HepG2 (cell line): ENCODE measurements at regions not wholly inside any gene's neighbourhood (a gene's known extent, or its start where the extent isn't known, plus 50 kb on each side); places are given as distances from the start of the nearest gene placed in this dataset.

ENCODE experiments used
- ATAC-seq: fragments of 200-7000 bp; cut with Tn5 transposase; 3 replicates; pipeline ENCODE4 v1.9.1; 2020; ENCODE audit warnings: mild to moderate bottlenecking, moderate library complexity
- BruUV-seq: library from RNA; stranded (reverse); fragments of 400-500 nt; replicated peaks from 2 replicates; lab custom pipeline; 2021; lab: Mats Ljungman, UMichigan
- CTCF ChIA-PET: fragments of 300-600 bp; formaldehyde crosslinking; extraction: SDS; loops from one replicate; lab custom pipeline; 2021; ENCODE audit warnings: low total read pairs, inconsistent platforms, low intra/inter-chr PET ratio; lab: Yijun Ruan, JAX
- POLR2A ChIA-PET: fragments of 350-600 bp; sonication (Branson Sonifier 250); formaldehyde crosslinking; loops from one replicate; lab custom pipeline; 2020; ENCODE audit warnings: antibody characterized with exemption, inconsistent platforms; lab: Yijun Ruan, JAX
- DNase-seq: peaks from one replicate; pipeline ENCODE4 v3.0.0-alpha.2; 2015; ENCODE audit warnings: low spot score
- FAIRE-seq: peaks from 3 replicates; lab custom pipeline; 2011; peaks lifted over from hg19 to GRCh38; lab: Jason Lieb, UNC
- H2AFZ ChIP-seq: one replicate; pipeline ENCODE4 v1.6.1; 2011; ENCODE audit warnings: low read length, inconsistent platforms
- H3K27ac ChIP-seq: fragments of 300-600 bp; 3 replicates; pipeline ENCODE4 v1.8.0; 2011; ENCODE audit warnings: mixed run types, mild to moderate bottlenecking, mixed read lengths, low read length, inconsistent platforms; ENCODE audit not compliant: insufficient read depth; ENCODE audit errors: extremely low read length
- H3K27me3 ChIP-seq, 2 experiments: fragments of 200-600 bp in 1 of 2; 2 replicates in 1 of 2; 3 replicates in 1 of 2; pipeline versions ENCODE4 v1.6.0 to v1.8.0; 2011; ENCODE audit warnings: low read length in 2 of 2, mild to moderate bottlenecking in 2 of 2, moderate library complexity in 2 of 2, inconsistent platforms in 1 of 2; ENCODE audit not compliant: insufficient read depth in 2 of 2, control insufficient read depth in 1 of 2
- H3K36me3 ChIP-seq, 2 experiments: fragments of 200-600 bp in 1 of 2; replicated peaks in 1 of 2; 2 replicates in 1 of 2; 3 replicates in 1 of 2; pipeline versions ENCODE4 v1.5.1 to v1.8.0; 2011; ENCODE audit warnings: low read length in 2 of 2, inconsistent platforms in 1 of 2; ENCODE audit not compliant: insufficient read depth in 2 of 2, control insufficient read depth in 1 of 2
- H3K4me1 ChIP-seq: 2 replicates; pipeline ENCODE4 v1.5.1; 2012; ENCODE audit warnings: low read length, inconsistent platforms; ENCODE audit not compliant: insufficient read depth
- H3K4me2 ChIP-seq: 2 replicates; pipeline ENCODE4 v1.6.0; 2011; ENCODE audit warnings: low read depth, low read length, inconsistent platforms
- H3K4me3 ChIP-seq, 3 experiments: fragments of 200-600 bp in 1 of 3; sonication (generic), shearing (Covaris generic) in 1 of 3; replicated peaks in 1 of 3; 2 replicates each; pipeline ENCODE4 v1.5.1; 2011 to 2016; ENCODE audit warnings: low read length in 3 of 3, inconsistent platforms in 2 of 3, low read depth in 2 of 3, mild to moderate bottlenecking in 2 of 3, control low read depth in 1 of 3, mixed read lengths in 1 of 3; ENCODE audit not compliant: insufficient read depth in 1 of 3
- H3K79me2 ChIP-seq: one replicate; pipeline ENCODE4 v1.6.1; 2011; ENCODE audit warnings: low read length, inconsistent platforms; ENCODE audit not compliant: insufficient read depth
- H3K9ac ChIP-seq: 2 replicates; pipeline ENCODE4 v1.6.0; 2011; ENCODE audit warnings: mild to moderate bottlenecking, low read depth, low read length, inconsistent platforms; ENCODE audit not compliant: insufficient read depth
- H3K9me3 ChIP-seq: 2 replicates; pipeline ENCODE4 v1.5.1; 2012; ENCODE audit warnings: mild to moderate bottlenecking, low read length
- H4K20me1 ChIP-seq: 2 replicates; pipeline ENCODE4 v1.6.0; 2011; ENCODE audit warnings: inconsistent platforms, mild to moderate bottlenecking, low read length, moderate library complexity; ENCODE audit not compliant: insufficient read depth
- GLI4 ChIP-seq: sonication (generic); formaldehyde crosslinking; IDR thresholded peaks from 2 replicates; pipeline ENCODE4 v1.5.1; 2020; ENCODE audit warnings: missing genetic modification reagents, mild to moderate bottlenecking, moderate library complexity, borderline replicate concordance
- SAFB2 ChIP-seq: sonication (generic); formaldehyde crosslinking; IDR thresholded peaks from 2 replicates; pipeline ENCODE4 v1.5.1; 2020; ENCODE audit warnings: missing genetic modification reagents, low read depth, mild to moderate bottlenecking, borderline replicate concordance
- WGBS: methylation state at CpG from one replicate; pipeline ENCODE4 v1.1.6; 2017; ENCODE audit warnings: low lambda C conversion rate; 5-methylcytosine and 5-hydroxymethylcytosine counted together
- in situ Hi-C: cut with HindIII; loops from 2 replicates; pipeline ENCODE4 v1.10.0; 2017; ENCODE audit warnings: low pct_unique_long_range_greater_than_20kb; ENCODE audit not compliant: extremely low pct_ligation_motif_present
- intact Hi-C: fragments of 100-400 bp; cut with micrococcal nuclease; formaldehyde crosslinking; loops from one replicate; pipeline ENCODE4 v1.10.0; 2022; ENCODE audit not compliant: unreplicated experiment
- TF ChIP-seq, protein P1 (sequence below): sonication (generic); formaldehyde crosslinking; IDR thresholded peaks from 2 replicates; pipeline ENCODE4 v1.9.0; 2021; ENCODE audit warnings: missing genetic modification reagents, mild to moderate bottlenecking, borderline replicate concordance
- TF ChIP-seq, protein P2 (sequence below): sonication (generic); formaldehyde crosslinking; IDR thresholded peaks from 2 replicates; pipeline ENCODE4 v1.4.0; 2020; ENCODE audit warnings: missing genetic modification reagents
- TF ChIP-seq, protein P3 (sequence below): sonication (generic); formaldehyde crosslinking; IDR thresholded peaks from 2 replicates; pipeline ENCODE4 v1.4.0; 2020; ENCODE audit warnings: mild to moderate bottlenecking, missing genetic modification reagents
- TF ChIP-seq, protein P4 (sequence below): sonication (generic); formaldehyde crosslinking; IDR thresholded peaks from 2 replicates; pipeline ENCODE4 v1.4.0; 2020; ENCODE audit warnings: missing genetic modification reagents, borderline replicate concordance

DNA sequence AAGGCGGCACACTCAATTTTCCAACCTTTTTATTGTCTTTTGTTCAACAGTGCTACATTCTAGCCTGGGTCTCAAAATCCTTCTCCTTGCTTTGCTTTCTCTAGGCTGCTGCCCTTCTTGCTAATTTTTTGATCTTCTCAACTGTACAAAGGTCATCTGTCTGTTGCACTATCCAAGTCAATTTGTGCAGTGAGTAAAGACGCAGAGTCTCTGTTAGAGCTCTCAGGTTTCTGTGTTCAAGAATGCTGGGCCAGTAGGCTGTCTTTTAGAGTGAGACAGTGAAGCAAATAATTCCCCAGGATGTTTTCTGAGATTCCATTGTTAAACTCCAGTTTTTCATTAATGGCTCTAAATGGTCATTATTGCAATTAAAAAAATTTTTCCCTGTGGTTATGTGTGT, 255.7 kb upstream of the ACTBL2 start:
- TF ChIP-seq, protein P1, sequence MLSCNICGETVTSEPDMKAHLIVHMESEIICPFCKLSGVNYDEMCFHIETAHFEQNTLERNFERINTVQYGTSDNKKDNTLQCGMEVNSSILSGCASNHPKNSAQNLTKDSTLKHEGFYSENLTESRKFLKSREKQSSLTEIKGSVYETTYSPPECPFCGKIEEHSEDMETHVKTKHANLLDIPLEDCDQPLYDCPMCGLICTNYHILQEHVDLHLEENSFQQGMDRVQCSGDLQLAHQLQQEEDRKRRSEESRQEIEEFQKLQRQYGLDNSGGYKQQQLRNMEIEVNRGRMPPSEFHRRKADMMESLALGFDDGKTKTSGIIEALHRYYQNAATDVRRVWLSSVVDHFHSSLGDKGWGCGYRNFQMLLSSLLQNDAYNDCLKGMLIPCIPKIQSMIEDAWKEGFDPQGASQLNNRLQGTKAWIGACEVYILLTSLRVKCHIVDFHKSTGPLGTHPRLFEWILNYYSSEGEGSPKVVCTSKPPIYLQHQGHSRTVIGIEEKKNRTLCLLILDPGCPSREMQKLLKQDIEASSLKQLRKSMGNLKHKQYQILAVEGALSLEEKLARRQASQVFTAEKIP (CRISPR knock-in tag) = no peak
- TF ChIP-seq, protein P2, sequence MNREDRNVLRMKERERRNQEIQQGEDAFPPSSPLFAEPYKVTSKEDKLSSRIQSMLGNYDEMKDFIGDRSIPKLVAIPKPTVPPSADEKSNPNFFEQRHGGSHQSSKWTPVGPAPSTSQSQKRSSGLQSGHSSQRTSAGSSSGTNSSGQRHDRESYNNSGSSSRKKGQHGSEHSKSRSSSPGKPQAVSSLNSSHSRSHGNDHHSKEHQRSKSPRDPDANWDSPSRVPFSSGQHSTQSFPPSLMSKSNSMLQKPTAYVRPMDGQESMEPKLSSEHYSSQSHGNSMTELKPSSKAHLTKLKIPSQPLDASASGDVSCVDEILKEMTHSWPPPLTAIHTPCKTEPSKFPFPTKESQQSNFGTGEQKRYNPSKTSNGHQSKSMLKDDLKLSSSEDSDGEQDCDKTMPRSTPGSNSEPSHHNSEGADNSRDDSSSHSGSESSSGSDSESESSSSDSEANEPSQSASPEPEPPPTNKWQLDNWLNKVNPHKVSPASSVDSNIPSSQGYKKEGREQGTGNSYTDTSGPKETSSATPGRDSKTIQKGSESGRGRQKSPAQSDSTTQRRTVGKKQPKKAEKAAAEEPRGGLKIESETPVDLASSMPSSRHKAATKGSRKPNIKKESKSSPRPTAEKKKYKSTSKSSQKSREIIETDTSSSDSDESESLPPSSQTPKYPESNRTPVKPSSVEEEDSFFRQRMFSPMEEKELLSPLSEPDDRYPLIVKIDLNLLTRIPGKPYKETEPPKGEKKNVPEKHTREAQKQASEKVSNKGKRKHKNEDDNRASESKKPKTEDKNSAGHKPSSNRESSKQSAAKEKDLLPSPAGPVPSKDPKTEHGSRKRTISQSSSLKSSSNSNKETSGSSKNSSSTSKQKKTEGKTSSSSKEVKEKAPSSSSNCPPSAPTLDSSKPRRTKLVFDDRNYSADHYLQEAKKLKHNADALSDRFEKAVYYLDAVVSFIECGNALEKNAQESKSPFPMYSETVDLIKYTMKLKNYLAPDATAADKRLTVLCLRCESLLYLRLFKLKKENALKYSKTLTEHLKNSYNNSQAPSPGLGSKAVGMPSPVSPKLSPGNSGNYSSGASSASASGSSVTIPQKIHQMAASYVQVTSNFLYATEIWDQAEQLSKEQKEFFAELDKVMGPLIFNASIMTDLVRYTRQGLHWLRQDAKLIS = no peak
- TF ChIP-seq, protein P3, sequence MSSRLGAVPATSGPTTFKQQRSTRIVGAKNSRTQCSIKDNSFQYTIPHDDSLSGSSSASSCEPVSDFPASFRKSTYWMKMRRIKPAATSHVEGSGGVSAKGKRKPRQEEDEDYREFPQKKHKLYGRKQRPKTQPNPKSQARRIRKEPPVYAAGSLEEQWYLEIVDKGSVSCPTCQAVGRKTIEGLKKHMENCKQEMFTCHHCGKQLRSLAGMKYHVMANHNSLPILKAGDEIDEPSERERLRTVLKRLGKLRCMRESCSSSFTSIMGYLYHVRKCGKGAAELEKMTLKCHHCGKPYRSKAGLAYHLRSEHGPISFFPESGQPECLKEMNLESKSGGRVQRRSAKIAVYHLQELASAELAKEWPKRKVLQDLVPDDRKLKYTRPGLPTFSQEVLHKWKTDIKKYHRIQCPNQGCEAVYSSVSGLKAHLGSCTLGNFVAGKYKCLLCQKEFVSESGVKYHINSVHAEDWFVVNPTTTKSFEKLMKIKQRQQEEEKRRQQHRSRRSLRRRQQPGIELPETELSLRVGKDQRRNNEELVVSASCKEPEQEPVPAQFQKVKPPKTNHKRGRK (CRISPR knock-in tag) = no peak
- TF ChIP-seq GLI4 (CRISPR knock-in tag) (no peak), SAFB2 (no peak)
- TF ChIP-seq, protein P4, sequence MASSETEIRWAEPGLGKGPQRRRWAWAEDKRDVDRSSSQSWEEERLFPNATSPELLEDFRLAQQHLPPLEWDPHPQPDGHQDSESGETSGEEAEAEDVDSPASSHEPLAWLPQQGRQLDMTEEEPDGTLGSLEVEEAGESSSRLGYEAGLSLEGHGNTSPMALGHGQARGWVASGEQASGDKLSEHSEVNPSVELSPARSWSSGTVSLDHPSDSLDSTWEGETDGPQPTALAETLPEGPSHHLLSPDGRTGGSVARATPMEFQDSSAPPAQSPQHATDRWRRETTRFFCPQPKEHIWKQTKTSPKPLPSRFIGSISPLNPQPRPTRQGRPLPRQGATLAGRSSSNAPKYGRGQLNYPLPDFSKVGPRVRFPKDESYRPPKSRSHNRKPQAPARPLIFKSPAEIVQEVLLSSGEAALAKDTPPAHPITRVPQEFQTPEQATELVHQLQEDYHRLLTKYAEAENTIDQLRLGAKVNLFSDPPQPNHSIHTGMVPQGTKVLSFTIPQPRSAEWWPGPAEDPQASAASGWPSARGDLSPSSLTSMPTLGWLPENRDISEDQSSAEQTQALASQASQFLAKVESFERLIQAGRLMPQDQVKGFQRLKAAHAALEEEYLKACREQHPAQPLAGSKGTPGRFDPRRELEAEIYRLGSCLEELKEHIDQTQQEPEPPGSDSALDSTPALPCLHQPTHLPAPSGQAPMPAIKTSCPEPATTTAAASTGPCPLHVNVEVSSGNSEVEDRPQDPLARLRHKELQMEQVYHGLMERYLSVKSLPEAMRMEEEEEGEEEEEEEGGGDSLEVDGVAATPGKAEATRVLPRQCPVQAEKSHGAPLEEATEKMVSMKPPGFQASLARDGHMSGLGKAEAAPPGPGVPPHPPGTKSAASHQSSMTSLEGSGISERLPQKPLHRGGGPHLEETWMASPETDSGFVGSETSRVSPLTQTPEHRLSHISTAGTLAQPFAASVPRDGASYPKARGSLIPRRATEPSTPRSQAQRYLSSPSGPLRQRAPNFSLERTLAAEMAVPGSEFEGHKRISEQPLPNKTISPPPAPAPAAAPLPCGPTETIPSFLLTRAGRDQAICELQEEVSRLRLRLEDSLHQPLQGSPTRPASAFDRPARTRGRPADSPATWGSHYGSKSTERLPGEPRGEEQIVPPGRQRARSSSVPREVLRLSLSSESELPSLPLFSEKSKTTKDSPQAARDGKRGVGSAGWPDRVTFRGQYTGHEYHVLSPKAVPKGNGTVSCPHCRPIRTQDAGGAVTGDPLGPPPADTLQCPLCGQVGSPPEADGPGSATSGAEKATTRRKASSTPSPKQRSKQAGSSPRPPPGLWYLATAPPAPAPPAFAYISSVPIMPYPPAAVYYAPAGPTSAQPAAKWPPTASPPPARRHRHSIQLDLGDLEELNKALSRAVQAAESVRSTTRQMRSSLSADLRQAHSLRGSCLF (CRISPR knock-in tag) = no peak
- POLR2A ChIA-PET = no interaction called here

More for the DNA sequence above, 255.7 kb upstream of the ACTBL2 start:
- no peak overlapping the region for H2AFZ ChIP-seq
- in situ Hi-C loops (no loop called here), intact Hi-C loops (no loop called here)
- H3K27me3 ChIP-seq = no peaks in the 10 kb centered on the region
- no peak overlapping the region for H3K27ac ChIP-seq
- no peaks in the 10 kb centered on the region for H3K9me3 ChIP-seq
- H4K20me1 ChIP-seq = no peaks in the 10 kb centered on the region
- no TSS peak for BruUV-seq
- H3K4me1 ChIP-seq = 0 out of 2 replicates have a peak, but pooled peaks cover 12% of the 10 kb centered on the region
- FAIRE-seq (no peak), DNase-seq (no peak), ATAC-seq (no peak)
- H3K36me3 ChIP-seq = no peaks in the 10 kb centered on the region
- CTCF ChIA-PET = no interaction called here
- no peak overlapping the region for H3K4me3 ChIP-seq
- 50% methylated on average over 2 of the region's 2 CpGs for WGBS
- no peak overlapping the region for H3K9ac ChIP-seq
- H3K79me2 ChIP-seq = no peaks in the 10 kb centered on the region
- H3K4me2 ChIP-seq = no peak overlapping the region
